H1 (cell line): ENCODE measurements at regions not wholly inside any gene's neighbourhood (a gene's known extent, or its start where the extent isn't known, plus 50 kb on each side); places are given as distances from the start of the nearest gene placed in this dataset.

ENCODE experiments used
- CTCF ChIA-PET: fragments of 300-600 bp; sonication (Branson Sonifier 250); formaldehyde crosslinking; loops from one replicate; lab custom pipeline; 2021; ENCODE audit not compliant: partially characterized antibody; lab: Charles Lee
- POLR2A ChIA-PET: fragments of 300-600 bp; sonication (Branson Sonifier 250); formaldehyde crosslinking; loops from one replicate; lab custom pipeline; 2021; ENCODE audit warnings: inconsistent platforms; ENCODE audit not compliant: partially characterized antibody; lab: Charles Lee
- DNase-seq, 2 experiments: peaks; one replicate each; pipeline versions ENCODE4 v3.0.0 to v3.0.0-alpha.2; 2010 to 2022; ENCODE audit warnings: low spot score in 2 of 2, low read depth in 1 of 2, mixed read lengths in 1 of 2
- FAIRE-seq: peaks from 2 replicates; lab custom pipeline; 2011; peaks lifted over from hg19 to GRCh38; lab: Jason Lieb, UNC
- H2AFZ ChIP-seq: 2 replicates; pipeline ENCODE4 v1.8.1; 2012; ENCODE audit warnings: low read length, inconsistent platforms
- H2AK5ac ChIP-seq: 2 replicates; pipeline ENCODE4 v1.6.1; 2013; ENCODE audit warnings: low read depth, low read length
- H2BK120ac ChIP-seq: replicated peaks from 2 replicates; pipeline ENCODE3; 2013; ENCODE audit warnings: low read depth, low read length, inconsistent platforms
- H2BK12ac ChIP-seq: 2 replicates; pipeline ENCODE4 v1.6.1; 2013; ENCODE audit warnings: low read depth, low read length
- H2BK15ac ChIP-seq: 2 replicates; pipeline ENCODE4 v1.6.1; 2013; ENCODE audit warnings: low read length
- H2BK20ac ChIP-seq: 2 replicates; pipeline ENCODE4 v1.6.1; 2013; ENCODE audit warnings: low read length
- H2BK5ac ChIP-seq: 2 replicates; pipeline ENCODE4 v1.6.1; 2013; ENCODE audit warnings: low read depth, low read length
- H3K14ac ChIP-seq: 2 replicates; pipeline ENCODE4 v1.6.1; 2013; ENCODE audit warnings: inconsistent platforms; ENCODE audit not compliant: insufficient read length
- H3K18ac ChIP-seq: 2 replicates; pipeline ENCODE4 v1.6.1; 2013; ENCODE audit warnings: low read length; ENCODE audit errors: extremely low read depth
- H3K23ac ChIP-seq: 2 replicates; pipeline ENCODE4 v1.6.1; 2013; ENCODE audit warnings: inconsistent platforms; ENCODE audit not compliant: insufficient read length
- H3K23me2 ChIP-seq: 2 replicates; pipeline ENCODE4 v1.6.1; 2013; ENCODE audit warnings: low read depth, low read length
- H3K27ac ChIP-seq: 2 replicates; pipeline ENCODE4 v1.6.1; 2011; ENCODE audit warnings: low read depth, low read length, inconsistent platforms
- H3K27me3 ChIP-seq, 4 experiments: replicated peaks in 1 of 4; 1 replicate in 1 of 4; 2 replicates in 3 of 4; pipeline versions ENCODE4 v1.6.1 to v1.8.1; 2011 to 2013; ENCODE audit warnings: low read length in 3 of 4, mild to moderate bottlenecking in 3 of 4, inconsistent platforms in 2 of 4, mixed read lengths in 2 of 4, moderate library complexity in 1 of 4; ENCODE audit not compliant: control insufficient read depth in 3 of 4, insufficient read depth in 3 of 4; ENCODE audit errors: extremely low read depth in 1 of 4
- H3K36me3 ChIP-seq, 4 experiments: 2 replicates each; pipeline versions ENCODE4 v1.6.1 to v1.8.1; 2011 to 2013; ENCODE audit warnings: mild to moderate bottlenecking in 4 of 4, low read length in 3 of 4, moderate library complexity in 2 of 4, control low read depth in 1 of 4, inconsistent platforms in 1 of 4; ENCODE audit not compliant: insufficient read depth in 4 of 4, control insufficient read depth in 2 of 4
- H3K4ac ChIP-seq: replicated peaks from 2 replicates; pipeline ENCODE3; 2013; ENCODE audit warnings: low read length, low read depth, mixed read lengths, inconsistent platforms; ENCODE audit not compliant: insufficient read length
- H3K4me1 ChIP-seq, 4 experiments: replicated peaks in 1 of 4; 1 replicate in 1 of 4; 2 replicates in 3 of 4; pipeline versions ENCODE4 v1.6.1 to v1.8.1; 2011 to 2013; ENCODE audit warnings: low read length in 3 of 4, inconsistent platforms in 2 of 4, mixed read lengths in 1 of 4; ENCODE audit not compliant: insufficient read depth in 4 of 4, control insufficient read depth in 3 of 4
- H3K4me2 ChIP-seq, 2 experiments: 2 replicates each; pipeline versions ENCODE4 v1.6.1 to v1.8.1; 2011 to 2013; ENCODE audit warnings: low read depth in 2 of 2, low read length in 2 of 2, control low read depth in 1 of 2, inconsistent platforms in 1 of 2, mild to moderate bottlenecking in 1 of 2; ENCODE audit not compliant: insufficient read depth in 1 of 2
- H3K4me3 ChIP-seq, 4 experiments: fragments of 200-600, 300-600 bp in 1 of 4; sonication (generic), shearing (Covaris generic), sonication (Bioruptor Twin) in 1 of 4; 2 replicates each; pipeline versions ENCODE4 v1.5.1 to v1.8.1; 2011 to 2016; ENCODE audit warnings: low read length in 4 of 4, low read depth in 3 of 4, control low read depth in 2 of 4, inconsistent platforms in 2 of 4, mild to moderate bottlenecking in 2 of 4, mixed read lengths in 1 of 4, moderate library complexity in 1 of 4; ENCODE audit not compliant: insufficient read depth in 2 of 4; ENCODE audit errors: extremely low read depth in 1 of 4
- H3K56ac ChIP-seq: replicated peaks from 2 replicates; pipeline ENCODE3; 2013; ENCODE audit warnings: low read depth, mild to moderate bottlenecking, mixed read lengths, low read length, inconsistent platforms; ENCODE audit not compliant: insufficient read length
- H3K79me1 ChIP-seq: 2 replicates; pipeline ENCODE4 v1.6.1; 2013; ENCODE audit warnings: low read depth, low read length, control low read depth
- H3K79me2 ChIP-seq, 2 experiments: 2 replicates each; pipeline versions ENCODE4 v1.6.1 to v1.8.1; 2012 to 2013; ENCODE audit warnings: low read length in 2 of 2, mild to moderate bottlenecking in 2 of 2, inconsistent platforms in 1 of 2; ENCODE audit not compliant: insufficient read depth in 2 of 2, control insufficient read depth in 1 of 2
- H3K9ac ChIP-seq, 4 experiments: replicated peaks in 1 of 4; 1 replicate in 1 of 4; 2 replicates in 3 of 4; pipeline versions ENCODE4 v1.6.1 to v1.8.1; 2011 to 2013; ENCODE audit warnings: low read depth in 3 of 4, low read length in 3 of 4, control low read depth in 2 of 4, mild to moderate bottlenecking in 2 of 4, moderate library complexity in 2 of 4, inconsistent platforms in 1 of 4; ENCODE audit errors: extremely low read depth in 1 of 4
- H3K9me3 ChIP-seq, 2 experiments: 2 replicates each; pipeline versions ENCODE4 v1.6.1 to v1.8.1; 2012 to 2013; ENCODE audit warnings: mild to moderate bottlenecking in 2 of 2, moderate library complexity in 2 of 2, control low read depth in 1 of 2, inconsistent platforms in 1 of 2, low read depth in 1 of 2, low read length in 1 of 2, mixed read lengths in 1 of 2; ENCODE audit not compliant: insufficient read depth in 2 of 2
- H4K20me1 ChIP-seq, 2 experiments: replicated peaks in 1 of 2; 2 replicates each; pipeline versions ENCODE3 to v1.8.1; 2011 to 2013; ENCODE audit warnings: inconsistent platforms in 2 of 2, low read length in 2 of 2, mild to moderate bottlenecking in 1 of 2; ENCODE audit not compliant: insufficient read depth in 2 of 2, control insufficient read depth in 1 of 2
- H4K5ac ChIP-seq: 2 replicates; pipeline ENCODE4 v1.6.1; 2013; ENCODE audit warnings: low read length, low read depth, mixed read lengths, inconsistent platforms; ENCODE audit not compliant: insufficient read length
- H4K8ac ChIP-seq: 2 replicates; pipeline ENCODE4 v1.8.0; 2013; ENCODE audit warnings: mild to moderate bottlenecking, moderate library complexity, low read length, inconsistent platforms; ENCODE audit not compliant: insufficient read depth; ENCODE audit errors: extremely low read depth
- H4K91ac ChIP-seq: replicated peaks from 2 replicates; pipeline ENCODE3; 2013; ENCODE audit warnings: low read length, mixed read lengths, inconsistent platforms; ENCODE audit not compliant: insufficient read length
- GTF2F1 ChIP-seq: IDR thresholded peaks from 2 replicates; pipeline ENCODE4 v1.6.1; 2012; ENCODE audit warnings: low read depth, low read length, improper control_type of control experiment, borderline replicate concordance
- POU5F1 ChIP-seq: IDR thresholded peaks from 2 replicates; pipeline ENCODE4 v1.6.1; 2011; ENCODE audit warnings: low read depth, mild to moderate bottlenecking, low read length, moderate library complexity
- SIRT6 ChIP-seq: IDR thresholded peaks from one replicate; pipeline ENCODE4 v1.7.1; 2012; ENCODE audit warnings: low read length, inconsistent platforms
- WGBS, 2 experiments: shearing (Covaris generic) in 1 of 2; methylation state at CpG; one replicate each; pipeline versions ENCODE4 v1.1.6 to v1.1.7; 2013 to 2015; ENCODE audit warnings: low lambda C conversion rate in 2 of 2, mixed read lengths in 2 of 2, inconsistent platforms in 1 of 2, low coverage in 1 of 2, missing lambda C conversion rate in 1 of 2; ENCODE audit not compliant: insufficient replicate concordance in 2 of 2, insufficient coverage in 1 of 2, insufficient read length in 1 of 2; ENCODE audit errors: extremely low coverage in 1 of 2, missing lambda C conversion rate in 1 of 2; 5-methylcytosine and 5-hydroxymethylcytosine counted together

DNA sequence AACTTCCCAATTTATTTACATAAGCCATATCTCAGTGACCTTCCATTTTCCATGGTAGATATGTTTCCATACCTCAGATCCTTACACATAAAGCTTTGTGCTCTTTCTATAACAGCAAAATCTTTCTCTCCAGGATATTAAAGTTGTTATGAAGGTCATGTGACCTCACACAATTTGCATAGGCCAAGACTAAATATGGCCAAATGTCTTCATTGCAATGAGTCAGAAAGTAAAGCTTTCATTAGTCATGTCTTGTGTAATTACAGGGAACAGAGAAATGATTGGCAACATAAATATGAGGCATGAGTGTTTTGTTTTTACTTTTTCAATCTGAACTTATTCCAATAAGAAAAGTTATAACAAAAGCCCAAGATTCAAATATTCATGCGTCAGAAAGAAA, 243.5 kb downstream of the ASXL3 start:
- Histone ChIP-seq H3K4me2 (no peak overlapping the region), H2BK5ac (no peak overlapping the region), H3K36me3 (no peaks in the 10 kb centered on the region), H3K9me3 (peaks cover 0 to 14% of the 10 kb centered on the region in 2 experiments; a peak in 2 of 4 replicates), H3K4ac (no peak overlapping the region), H3K79me2 (no peaks in the 10 kb centered on the region), H3K4me3 (no peak overlapping the region), H2AFZ (no peak overlapping the region), H3K23ac (no peak overlapping the region), H4K5ac (no peak overlapping the region), H4K8ac (no peak overlapping the region), H2BK20ac (no peak overlapping the region), H3K23me2 (no peaks in the 10 kb centered on the region), H2BK15ac (no peak overlapping the region), H3K56ac (no peak overlapping the region), H3K79me1 (no peaks in the 10 kb centered on the region), H2BK120ac (no peak overlapping the region), H3K18ac (no peak overlapping the region), H4K91ac (no peak overlapping the region), H3K9ac (no peak overlapping the region), H4K20me1 (no peaks in the 10 kb centered on the region), H3K27ac (no peak overlapping the region), H2BK12ac (no peak overlapping the region), H3K4me1 (no peaks in the 10 kb centered on the region), H3K14ac (no peak overlapping the region), H2AK5ac (no peak overlapping the region), H3K27me3 (no peaks in the 10 kb centered on the region)
- ChIA-PET CTCF (interaction anchor here (3.2 kb wide), 1 partner anchor 12 kb away, joined by 11 read pairs; no protein-coding TSS in a partner anchor), POLR2A (no interaction called here)
- WGBS, 2 experiments: 83% methylated on average over 1 of the region's 1 CpG; no CpG with 5 or more reads in 1 of the 2 experiments
- FAIRE-seq (no peak), DNase-seq (no peak)
- TF ChIP-seq POU5F1 (no peak), GTF2F1 (no peak), SIRT6 (no peak)
